ENCODE measurements at regions not wholly inside any gene's neighbourhood (a gene's known extent, or its start where the extent isn't known, plus 50 kb on each side); places are given as distances from the start of the nearest gene placed in this dataset.

- ChIA-PET RAD21 (ENCODE audit: low non-redundant PET in 1 of 2, low total read pairs in 2 of 2, uncharacterized antibody in 2 of 2, unreplicated experiment in 2 of 2) (no interaction called here), POLR2A (no interaction called here), CTCF (no interaction called here)
- Histone ChIP-seq H3K9ac (ENCODE audit: low read length) (no peak overlapping the region), H3K27me3 (ENCODE audit: insufficient read depth, low read length) (no peaks in the 10 kb centered on the region), H3K27ac (ENCODE audit: low read depth, low read length) (no peak overlapping the region), H3K9me2 (ENCODE audit: insufficient read depth) (no peaks in the 10 kb centered on the region), H3K79me2 (ENCODE audit: insufficient read depth, low read length) (no peaks in the 10 kb centered on the region), H3K9me3 (ENCODE audit: control insufficient read depth in 1 of 2, insufficient read depth in 1 of 2, low read depth in 1 of 2, low read length in 2 of 2) (no peaks in the 10 kb centered on the region), H3K36me3 (ENCODE audit: control insufficient read depth in 1 of 2, insufficient read depth in 2 of 2, low read length in 2 of 2) (no peaks in the 10 kb centered on the region), H2AFZ (ENCODE audit: low read depth, low read length, poor library complexity, severe bottlenecking) (no peak overlapping the region), H3K4me3 (replicated peaks in 1 of 2; ENCODE audit: low read depth in 1 of 2, low read length in 2 of 2) (no peak overlapping the region), H3K4me2 (ENCODE audit: low read length) (no peak overlapping the region), H4K20me1 (ENCODE audit: insufficient read depth) (no peaks in the 10 kb centered on the region), H3K4me1 (ENCODE audit: control insufficient read depth in 1 of 2, insufficient read depth in 2 of 2, low read length in 2 of 2) (0 out of 4 replicates have a peak, but pooled peaks cover 0 to 2% of the 10 kb centered on the region in 2 experiments)
- DNase-seq (ENCODE audit: low read depth, low spot score): no peak
- TF ChIP-seq CEBPB (IDR thresholded peaks at IDR 0.05; ENCODE audit: low read depth): no peak
- TF ChIP-seq YY1 (IDR thresholded peaks at IDR 0.05; ENCODE audit: extremely low read depth, insufficient replicate concordance, low read depth, low read length): no peak
- no peak for ATAC-seq
- no TSS peak for BruUV-seq (replicated peaks)
- intact Hi-C loops (cut with micrococcal nuclease): no loop called here
Measured at GRCh38 chr15:35669021-35669420, 123.1 kb upstream of the DPH6 start.

GRCh38 chr15:35669432-35670045 lies 123.6 kb upstream of the DPH6 start:
- Histone ChIP-seq H4K20me1 (ENCODE audit: insufficient read depth) (no peaks in the 10 kb centered on the region), H3K27me3 (ENCODE audit: insufficient read depth, low read length) (no peaks in the 10 kb centered on the region), H3K36me3 (ENCODE audit: control insufficient read depth in 1 of 2, insufficient read depth in 2 of 2, low read length in 2 of 2) (no peaks in the 10 kb centered on the region), H3K9me3 (ENCODE audit: control insufficient read depth in 1 of 2, insufficient read depth in 1 of 2, low read depth in 1 of 2, low read length in 2 of 2) (no peaks in the 10 kb centered on the region), H3K9me2 (ENCODE audit: insufficient read depth) (no peaks in the 10 kb centered on the region), H3K27ac (ENCODE audit: low read depth, low read length) (no peak overlapping the region), H3K4me3 (replicated peaks in 1 of 2; ENCODE audit: low read depth in 1 of 2, low read length in 2 of 2) (no peak overlapping the region), H3K79me2 (ENCODE audit: insufficient read depth, low read length) (no peaks in the 10 kb centered on the region), H2AFZ (ENCODE audit: low read depth, low read length, poor library complexity, severe bottlenecking) (no peak overlapping the region), H3K9ac (ENCODE audit: low read length) (no peak overlapping the region), H3K4me1 (ENCODE audit: control insufficient read depth in 1 of 2, insufficient read depth in 2 of 2, low read length in 2 of 2) (0 out of 4 replicates have a peak, but pooled peaks cover 0 to 2% of the 10 kb centered on the region in 2 experiments), H3K4me2 (ENCODE audit: low read length) (no peak overlapping the region)
- intact Hi-C loops (cut with micrococcal nuclease): no loop called here
- DNase-seq (ENCODE audit: low read depth, low spot score) (no peak), ATAC-seq (no peak)
- ChIA-PET RAD21 (ENCODE audit: low non-redundant PET in 1 of 2, low total read pairs in 2 of 2, uncharacterized antibody in 2 of 2, unreplicated experiment in 2 of 2) (no interaction called here), CTCF (no interaction called here), POLR2A (no interaction called here)
- BruUV-seq (replicated peaks): no TSS peak
- TF ChIP-seq POLR2A (IDR thresholded peaks at IDR 0.05; ENCODE audit: borderline replicate concordance, extremely low read depth, insufficient read depth, insufficient read length) (no peak), REST (IDR thresholded peaks at IDR 0.05; ENCODE audit: low read depth) (no peak), CTCF (IDR thresholded peaks at IDR 0.05 in 2 of 3, conservative IDR thresholded peaks at IDR 0.05 in 1 of 3; ENCODE audit: borderline replicate concordance in 1 of 3, insufficient read depth in 1 of 3, low read depth in 2 of 3, low read length in 2 of 3) (no peak), ZFX (IDR thresholded peaks at IDR 0.05) (no peak), SIN3A (IDR thresholded peaks at IDR 0.05; ENCODE audit: low read depth) (no peak), JUND (IDR thresholded peaks at IDR 0.05) (no peak), POLR2AphosphoS5 (IDR thresholded peaks at IDR 0.05; ENCODE audit: low read depth, low read length) (no peak), ELF1 (IDR thresholded peaks at IDR 0.05; ENCODE audit: borderline replicate concordance, low read depth) (no peak), CEBPB (IDR thresholded peaks at IDR 0.05; ENCODE audit: low read depth) (no peak), FOSL1 (IDR thresholded peaks at IDR 0.05; ENCODE audit: low read depth) (no peak), EZH2 (IDR thresholded peaks at IDR 0.05) (no peak), RAD21 (IDR thresholded peaks at IDR 0.05; ENCODE audit: low read depth) (no peak)

Data from HCT116 (cell line).